Left forelimb (tissue), 1 donor: ENCODE measurements at regions not wholly inside any gene's neighbourhood (a gene's known extent, or its start where the extent isn't known, plus 50 kb on each side); places are given as distances from the start of the nearest gene placed in this dataset.
"Not testable (repeated sequence)": the region's sequence is repeated elsewhere in the genome, so short reads cannot be mapped to it uniquely, and the experiment has no call there.

Source experiments
- DNase-seq: peaks from one replicate; pipeline ENCODE4 v3.0.0-alpha.2; 2018; ENCODE audit warnings: low spot score

DNA sequence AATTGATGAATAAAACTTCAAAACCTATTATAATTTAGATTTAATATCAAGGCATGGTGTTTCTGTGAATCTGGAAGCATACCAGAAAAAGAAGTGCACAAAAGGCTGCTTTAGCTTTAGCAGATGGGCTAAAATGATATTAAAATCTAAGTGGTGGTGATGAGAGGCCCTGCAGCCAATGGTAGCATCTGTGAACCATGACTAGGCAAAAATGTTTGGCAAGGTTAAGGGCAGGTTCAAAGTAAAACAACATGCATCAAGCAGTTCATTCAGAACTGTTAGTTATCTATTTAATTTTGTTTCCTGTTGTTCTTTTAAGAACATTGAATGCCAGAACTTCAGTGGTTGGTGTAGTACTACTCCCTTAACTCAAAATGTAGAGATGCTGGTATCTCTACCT lies 1736.9 kb upstream of the CELF4 start:
- DNase-seq = no peak

DNA sequence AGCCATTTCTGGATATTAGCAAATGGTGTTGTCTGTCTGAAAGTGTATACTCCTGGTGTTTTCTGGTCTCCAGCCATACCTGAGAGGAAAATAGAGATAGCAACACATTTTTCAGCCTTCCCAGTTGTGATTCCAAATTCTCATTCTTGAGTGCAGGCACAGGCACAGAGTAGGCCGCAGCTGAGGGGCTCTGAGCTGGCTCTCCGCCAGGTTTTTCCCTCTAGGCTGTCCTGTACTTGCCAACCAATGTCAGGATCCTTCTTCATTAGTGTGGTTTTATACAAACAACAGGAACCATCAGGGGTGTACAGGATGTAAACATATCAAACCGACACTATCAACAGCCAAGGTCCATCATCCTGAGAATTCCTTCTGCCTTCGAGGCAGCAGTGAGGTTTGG lies 1733.6 kb upstream of the CELF4 start:
- DNase-seq = no peak

- DNase-seq = no peak
These were observed 1731.6 kb upstream of the CELF4 start for GRCh38 chr18:39297225-39297624.

- DNase-seq = no peak
These were observed 1730.8 kb upstream of the CELF4 start for GRCh38 chr18:39296293-39296888.

DNA sequence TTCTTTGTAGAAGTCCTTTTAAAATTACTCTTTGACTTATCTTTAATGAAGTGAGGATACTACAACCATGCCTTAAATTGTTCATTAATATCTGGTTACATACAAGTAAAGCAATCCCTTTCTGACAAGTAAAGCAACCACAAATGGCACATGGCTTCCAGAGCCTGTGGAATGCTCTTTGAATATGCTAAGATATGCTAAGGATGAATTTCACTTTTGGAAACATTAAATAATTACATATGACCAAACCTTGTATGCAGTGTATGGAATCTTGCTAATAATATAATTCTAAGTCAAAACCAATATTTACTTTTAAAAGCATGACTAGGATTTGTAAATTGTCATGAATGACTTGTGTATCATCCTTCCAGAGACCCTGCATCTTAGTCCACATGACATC lies 1711.2 kb upstream of the CELF4 start:
- no peak for DNase-seq

DNA sequence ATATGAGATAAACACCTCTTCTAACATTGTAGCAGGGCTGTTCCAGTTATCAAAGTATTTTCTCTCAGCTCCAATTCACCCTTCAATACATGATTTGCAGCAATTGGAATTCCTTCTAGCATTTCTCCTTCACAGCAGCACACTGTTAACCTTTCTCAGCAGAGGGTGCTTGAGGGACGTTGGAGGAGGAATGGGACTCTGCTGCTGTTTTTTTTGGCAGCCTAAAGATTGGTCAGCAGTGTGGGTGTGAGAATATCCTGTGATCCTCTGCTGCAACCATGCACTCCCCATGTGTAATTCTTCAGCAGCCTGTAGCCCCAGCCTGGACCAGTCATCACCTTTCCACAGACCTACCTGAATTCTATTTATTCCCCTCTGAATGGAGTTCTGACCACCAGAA lies 1708.9 kb upstream of the CELF4 start:
- DNase-seq = no peak

DNA sequence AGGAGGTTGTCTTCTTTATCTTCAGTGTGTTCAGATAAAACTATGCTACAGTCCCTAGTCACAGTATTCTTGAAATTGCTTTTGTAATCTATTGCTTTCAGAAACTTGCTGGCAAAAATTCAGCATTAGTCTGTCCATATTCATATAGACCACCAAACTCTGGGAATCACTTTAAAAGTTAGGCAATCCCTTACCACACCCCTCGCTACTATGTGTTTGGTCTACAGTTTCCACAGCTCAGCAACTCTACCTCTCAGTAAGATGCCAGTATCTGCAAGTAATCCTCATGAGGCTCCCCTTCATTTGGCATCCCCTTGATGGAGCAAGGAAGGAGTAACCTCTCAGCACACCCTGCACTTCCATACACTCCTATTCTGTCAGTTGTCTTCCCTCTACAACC lies 1706.6 kb upstream of the CELF4 start:
- DNase-seq = no peak

- no peak for DNase-seq
These were observed 1706.1 kb upstream of the CELF4 start for GRCh38 chr18:39271654-39272053.

GRCh38 chr18:39260565-39260964 lies 1695.0 kb upstream of the CELF4 start:
- no peak for DNase-seq

DNA sequence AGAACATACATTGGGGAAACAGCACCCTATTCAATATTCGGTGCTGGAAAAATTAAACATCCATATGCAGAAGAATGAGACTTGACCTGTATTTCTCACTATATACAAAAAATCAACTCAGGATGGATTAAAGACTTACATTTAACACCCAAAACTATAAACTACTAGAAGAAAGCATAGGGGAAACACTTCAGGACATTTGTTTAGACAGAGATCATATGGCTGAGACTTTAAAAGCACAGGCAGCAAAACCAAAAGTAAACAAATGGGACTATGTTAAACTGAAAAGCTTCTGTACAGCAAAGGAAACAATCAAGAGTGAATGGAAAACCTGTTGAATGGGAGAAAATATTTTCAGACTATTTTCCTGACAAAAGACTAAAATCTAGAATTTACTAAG lies 1694.1 kb upstream of the CELF4 start:
- DNase-seq = no peak

GRCh38 chr18:39244242-39244641 lies 1678.6 kb upstream of the CELF4 start:
- no peak for DNase-seq

DNA sequence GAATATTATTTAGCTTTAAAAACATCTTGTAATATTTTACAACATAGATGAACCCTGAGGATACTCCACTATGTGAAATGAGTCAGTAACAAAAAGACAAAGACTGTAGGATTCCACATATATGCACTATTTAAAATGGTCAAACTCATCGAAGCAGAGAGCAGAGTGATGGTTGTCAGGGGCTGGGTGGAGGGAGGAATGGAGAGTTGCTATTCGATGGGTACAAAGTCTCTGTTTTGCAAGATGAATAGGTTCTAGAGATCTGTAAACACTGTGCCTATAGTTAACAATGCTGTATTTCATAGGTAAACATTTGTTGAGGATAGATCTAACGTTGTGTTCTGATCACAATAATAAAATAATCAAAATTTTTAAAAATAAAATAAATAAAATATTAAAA lies 1675.9 kb upstream of the CELF4 start:
- no peak for DNase-seq

GRCh38 chr18:39238981-39239660 lies 1673.5 kb upstream of the CELF4 start:
- no peak for DNase-seq

DNA sequence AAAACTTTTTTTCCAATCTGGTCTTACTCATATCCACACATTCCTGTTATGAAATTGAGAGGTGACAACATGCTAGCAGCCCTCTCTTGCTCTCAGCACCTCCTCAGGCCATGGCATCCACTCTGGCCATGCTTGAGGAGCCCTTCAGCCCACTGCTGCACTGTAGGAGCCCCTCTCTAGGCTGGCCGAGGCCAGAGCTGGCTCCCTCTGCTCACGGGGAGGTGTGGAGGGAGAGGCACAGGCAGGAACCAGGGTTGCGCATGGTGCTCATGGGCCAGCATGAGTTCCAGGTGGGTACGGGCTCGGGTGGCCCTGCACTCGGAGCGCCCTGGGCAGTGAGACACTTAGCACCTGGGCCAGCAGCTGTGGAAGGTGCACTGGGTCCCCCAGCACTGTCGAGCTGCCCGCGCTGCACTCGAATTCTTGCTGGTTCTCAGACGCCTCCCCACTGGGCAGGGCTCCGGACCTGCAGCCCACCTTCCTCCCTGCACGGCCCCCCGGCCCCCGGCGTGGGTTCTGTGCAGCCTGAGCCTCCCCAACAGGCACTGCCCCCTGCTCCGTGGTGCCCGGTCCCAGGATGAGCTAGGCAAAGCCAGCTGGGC lies 1669.6 kb upstream of the CELF4 start:
- DNase-seq = no peak

- DNase-seq = no peak
These were observed 1667.3 kb upstream of the CELF4 start for GRCh38 chr18:39232937-39233336.

- DNase-seq = no peak
These were observed 1666.9 kb upstream of the CELF4 start for GRCh38 chr18:39232490-39232889.

- DNase-seq = no peak
These were observed 1664.6 kb upstream of the CELF4 start for GRCh38 chr18:39230086-39230803.

DNA sequence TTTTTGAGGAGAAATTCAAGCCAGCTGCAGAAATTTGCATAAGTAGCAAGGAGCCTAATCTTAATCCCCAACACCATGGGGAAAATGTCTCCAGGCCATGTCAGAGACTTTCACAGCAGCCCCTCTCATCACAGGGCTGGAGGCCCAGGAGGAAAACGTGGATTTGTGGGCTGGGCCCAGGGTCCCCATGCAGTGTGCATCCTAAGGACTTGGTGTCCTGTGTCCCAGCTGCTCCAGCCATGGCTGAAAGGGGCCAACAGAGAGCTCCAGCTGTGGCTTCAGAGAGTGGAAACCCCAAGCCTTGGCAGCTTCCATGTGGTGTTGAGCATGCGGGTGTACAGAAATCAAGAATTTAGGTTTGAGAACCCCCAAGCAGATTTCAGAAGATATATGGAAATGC lies 1662.2 kb upstream of the CELF4 start:
- DNase-seq = not testable (repeated sequence)

DNA sequence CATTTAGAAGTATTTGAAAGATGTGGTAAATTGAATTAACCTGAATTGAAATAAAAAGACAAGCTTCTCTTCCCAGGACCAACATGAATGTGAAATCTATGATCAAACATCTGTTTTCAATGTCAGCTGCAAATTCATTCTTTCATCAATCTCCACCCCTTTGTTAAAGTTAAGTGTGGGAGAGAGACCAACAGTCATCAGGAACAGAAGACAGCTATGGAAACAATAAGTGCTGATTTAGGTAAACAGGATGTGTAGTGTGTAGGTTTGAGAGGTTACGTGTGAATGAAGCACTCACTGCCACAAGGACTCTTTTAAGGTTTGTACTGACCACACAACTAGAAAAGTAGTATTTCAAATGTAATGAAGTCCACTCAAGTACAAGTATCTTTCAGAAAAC lies 1659.8 kb upstream of the CELF4 start:
- DNase-seq = no peak

- DNase-seq = no peak
These were observed 1657.7 kb upstream of the CELF4 start for GRCh38 chr18:39223283-39223682.

DNA sequence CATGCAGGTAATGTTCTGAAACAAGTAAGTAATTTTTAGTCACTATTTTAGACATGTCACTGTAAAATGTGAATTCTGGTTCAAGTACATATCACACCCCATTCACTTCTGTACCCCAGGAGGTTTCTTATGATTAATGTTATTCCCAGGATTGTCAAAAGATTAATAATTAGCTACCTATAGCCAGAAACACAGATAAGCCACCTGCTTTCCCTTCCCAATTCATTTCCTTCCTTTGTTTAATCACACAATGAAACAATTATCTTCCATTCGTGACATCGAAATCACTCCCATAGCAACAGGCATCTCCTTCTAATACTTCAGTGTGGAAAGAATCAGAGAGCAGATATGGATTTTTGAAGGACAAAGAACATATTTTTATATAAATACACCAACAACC lies 1650.3 kb upstream of the CELF4 start:
- DNase-seq = no peak

GRCh38 chr18:39211461-39211860 lies 1645.9 kb upstream of the CELF4 start:
- DNase-seq = no peak

DNA sequence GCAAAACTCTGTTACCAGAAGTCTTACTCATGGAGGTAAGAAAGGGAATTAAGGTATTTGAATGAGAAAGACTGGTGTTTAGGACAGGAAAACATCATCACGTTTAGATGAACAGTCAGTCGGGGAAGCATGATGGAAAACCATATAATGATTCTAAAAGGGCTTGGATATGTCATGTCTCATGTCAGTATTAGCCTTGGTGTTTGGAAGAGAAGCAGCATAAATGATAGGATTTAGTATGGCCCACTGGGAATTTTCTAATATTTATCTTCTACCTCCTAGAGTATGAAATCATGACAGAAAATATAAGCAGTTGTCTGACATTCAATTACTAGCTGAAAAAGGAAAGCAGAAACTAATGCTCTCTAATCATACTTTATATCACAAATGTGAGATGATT lies 1643.6 kb upstream of the CELF4 start:
- no peak for DNase-seq
